ENCODE measurements at regions not wholly inside any gene's neighbourhood (a gene's known extent, or its start where the extent isn't known, plus 50 kb on each side); places are given as distances from the start of the nearest gene placed in this dataset.

- H2AK5ac ChIP-seq (ENCODE audit: low read depth, low read length), result no peak overlapping the region
- no peak overlapping the region for H4K91ac ChIP-seq (ENCODE audit: insufficient read depth, low read depth, low read length)
- no peak overlapping the region for H2AFZ ChIP-seq (replicated peaks; ENCODE audit: low read length, poor library complexity)
- ChIA-PET POLR2A (ENCODE audit: unreplicated experiment) (interaction anchor here (0.6 kb wide), 1 partner anchor 204 kb away, joined by 5 read pairs; no protein-coding TSS in a partner anchor), CTCF (no interaction called here)
- H3K23ac ChIP-seq (ENCODE audit: low read depth, low read length), result no peak overlapping the region
- H3K27me3 ChIP-seq (ENCODE audit: control insufficient read depth, insufficient read depth, low read length), result no peaks in the 10 kb centered on the region
- no peak overlapping the region for H3K4ac ChIP-seq (ENCODE audit: low read depth, low read length)
- H2BK5ac ChIP-seq (ENCODE audit: low read depth, low read length, poor library complexity, severe bottlenecking), result no peak overlapping the region
- H2AK9ac ChIP-seq (replicated peaks; ENCODE audit: low read depth, low read length, poor library complexity), result no peak overlapping the region
- intact Hi-C loops (cut with micrococcal nuclease) (no loop called here), in situ Hi-C loops (cut with MboI; ENCODE audit: low sequenced_read_pairs) (no loop called here), dilution Hi-C loops (cut with HindIII; ENCODE audit: low sequenced_read_pairs, unreplicated experiment) (no loop called here)
- H3K18ac ChIP-seq (ENCODE audit: low read depth, low read length), result no peak overlapping the region
- H2BK120ac ChIP-seq (ENCODE audit: low read depth, low read length), result no peak overlapping the region
- H3K14ac ChIP-seq (replicated peaks; ENCODE audit: low read depth, low read length), result no peak overlapping the region
- H3K9me3 ChIP-seq (ENCODE audit: control insufficient read depth, insufficient read depth, low read length), result no peaks in the 10 kb centered on the region; the same call in 1 of the 2 replicates
- no peak overlapping the region for H3K27ac ChIP-seq (ENCODE audit: insufficient read depth, low read length)
- no peaks in the 10 kb centered on the region for H3K36me3 ChIP-seq (ENCODE audit: control insufficient read depth, insufficient read depth, low read length)
- WGBS, 2 experiments (ENCODE audit: extremely low coverage in 2 of 2, insufficient read length in 1 of 2), result 33% methylated on average over 1 of the region's 3 CpGs; no CpG with 5 or more reads in 1 of the 2 experiments
- no peak overlapping the region for H4K8ac ChIP-seq (ENCODE audit: low read depth in 2 of 2, low read length in 2 of 2)
- no peaks in the 10 kb centered on the region for H3K4me1 ChIP-seq (ENCODE audit: control insufficient read depth, insufficient read depth, low read length)
- no peaks in the 10 kb centered on the region for H4K20me1 ChIP-seq (ENCODE audit: insufficient read depth, low read length)
- no peak overlapping the region for H4K5ac ChIP-seq (ENCODE audit: low read depth, low read length)
- H3K9me1 ChIP-seq (ENCODE audit: insufficient read depth, low read length), result no peaks in the 10 kb centered on the region
- ATAC-seq (ENCODE audit: low read depth) (no peak), DNase-seq (no peak)
- TF ChIP-seq BHLHE40 (IDR thresholded peaks at IDR 0.05; ENCODE audit: low read depth, low read length) (no peak), NFE2L2 (IDR thresholded peaks at IDR 0.05; ENCODE audit: low read depth, low read length) (no peak), RFX5 (IDR thresholded peaks at IDR 0.05; ENCODE audit: low read depth, low read length) (no peak), MAFK (IDR thresholded peaks at IDR 0.05; ENCODE audit: low read depth, low read length) (no peak), CTCF (conservative IDR thresholded peaks at IDR 0.05; ENCODE audit: low read depth, low read length) (no peak), CEBPB (IDR thresholded peaks at IDR 0.05; ENCODE audit: low read depth, low read length) (no peak), POLR2A (IDR thresholded peaks at IDR 0.05; ENCODE audit: low read depth, low read length) (no peak), FOS (IDR thresholded peaks at IDR 0.05; ENCODE audit: low read depth, low read length) (no peak), RCOR1 (IDR thresholded peaks at IDR 0.05; ENCODE audit: insufficient replicate concordance, low read length) (no peak), USF2 (IDR thresholded peaks at IDR 0.05; ENCODE audit: low read depth, low read length) (no peak), MAZ (IDR thresholded peaks at IDR 0.05; ENCODE audit: borderline replicate concordance, low read depth, low read length) (no peak), RAD21 (IDR thresholded peaks at IDR 0.05; ENCODE audit: low read length) (no peak), SMC3 (IDR thresholded peaks at IDR 0.05; ENCODE audit: low read depth, low read length) (no peak), ELK1 (IDR thresholded peaks at IDR 0.05; ENCODE audit: borderline replicate concordance, low read depth, low read length) (no peak), MXI1 (IDR thresholded peaks at IDR 0.05; ENCODE audit: borderline replicate concordance, low read depth, low read length) (no peak), CHD1 (IDR thresholded peaks at IDR 0.05; ENCODE audit: low read depth, low read length) (no peak)
- H3K56ac ChIP-seq (ENCODE audit: extremely low read depth, insufficient read depth, low read length), result no peak overlapping the region
- H2BK20ac ChIP-seq (ENCODE audit: low read depth, low read length), result no peak overlapping the region
- no peak overlapping the region for H3K9ac ChIP-seq (ENCODE audit: low read depth, low read length)
- H3K4me3 ChIP-seq (ENCODE audit: insufficient read depth, low read depth, low read length), result no peak overlapping the region
- no peak overlapping the region for H3K4me2 ChIP-seq (ENCODE audit: low read depth, low read length)
- BruUV-seq (replicated peaks), result no TSS peak
- H3K79me1 ChIP-seq (ENCODE audit: low read depth in 1 of 2, low read length in 2 of 2), result no peaks in the 10 kb centered on the region
- no peak overlapping the region for H2BK15ac ChIP-seq (ENCODE audit: low read depth, low read length)
These were observed 103.0 kb downstream of the UGT2B28 start for GRCh38 chr4:69383281-69383680.

Measured in IMR-90 (cell line).